Neural progenitor cell (in vitro differentiated cells): ENCODE measurements at regions not wholly inside any gene's neighbourhood (a gene's known extent, or its start where the extent isn't known, plus 50 kb on each side); places are given as distances from the start of the nearest gene placed in this dataset.

ENCODE experiments used
- DNase-seq: peaks from one replicate; pipeline ENCODE4 v3.0.0-alpha.2; 2016; ENCODE audit warnings: low spot score
- H2AFZ ChIP-seq: fragments of 200-600 bp; sonication (generic); replicated peaks from 2 replicates; pipeline ENCODE4 v1.6.1; 2016; ENCODE audit warnings: antibody characterized with exemption
- H3F3A ChIP-seq: fragments of 200-600 bp; sonication (generic); 2 replicates; pipeline ENCODE4 v1.6.1; 2016; ENCODE audit warnings: antibody characterized with exemption, low read depth
- H3K27ac ChIP-seq: fragments of 200-600 bp; sonication (generic); 2 replicates; pipeline ENCODE4 v1.5.1; 2016; ENCODE audit warnings: mild to moderate bottlenecking
- H3K27me3 ChIP-seq: fragments of 200-600 bp; sonication (generic); 2 replicates; pipeline ENCODE4 v1.6.1; 2016; ENCODE audit warnings: mild to moderate bottlenecking, moderate library complexity
- H3K36me3 ChIP-seq: fragments of 200-600 bp; sonication (generic); 2 replicates; pipeline ENCODE4 v1.5.1; 2016
- H3K4me1 ChIP-seq: fragments of 200-600 bp; sonication (generic); 2 replicates; pipeline ENCODE4 v1.6.1; 2016; ENCODE audit warnings: mixed run types
- H3K4me2 ChIP-seq: fragments of 200-600 bp; sonication (generic); 2 replicates; pipeline ENCODE4 v1.6.1; 2016
- H3K4me3 ChIP-seq: fragments of 200-600 bp; sonication (generic); 2 replicates; pipeline ENCODE4 v1.5.1; 2016
- H3K79me2 ChIP-seq: fragments of 200-600 bp; sonication (generic); 2 replicates; pipeline ENCODE4 v1.6.1; 2016; ENCODE audit warnings: low read depth
- H3K9ac ChIP-seq: fragments of 200-600 bp; sonication (generic); 2 replicates; pipeline ENCODE4 v1.6.1; 2016
- H3K9me3 ChIP-seq: fragments of 200-600 bp; sonication (generic); 2 replicates; pipeline ENCODE4 v1.5.1; 2016; ENCODE audit warnings: low read depth
- H4K20me1 ChIP-seq: fragments of 200-600 bp; sonication (generic); 2 replicates; pipeline ENCODE4 v1.6.1; 2016; ENCODE audit warnings: low read depth
- H3K27ac Mint-ChIP-seq: 3 replicates; pipeline ENCODE4 v1.8.0; 2021; ENCODE audit warnings: mixed read lengths
- H3K27me3 Mint-ChIP-seq: 2 replicates; pipeline ENCODE4 v1.8.0; 2022; ENCODE audit warnings: low read depth, mild to moderate bottlenecking, inconsistent platforms, moderate library complexity, mixed read lengths; ENCODE audit not compliant: insufficient read depth
- H3K36me3 Mint-ChIP-seq: 3 replicates; pipeline ENCODE4 v1.8.0; 2021; ENCODE audit warnings: mixed read lengths
- H3K4me1 Mint-ChIP-seq: 3 replicates; pipeline ENCODE4 v1.8.0; 2021; ENCODE audit warnings: mixed read lengths
- H3K4me3 Mint-ChIP-seq: 3 replicates; pipeline ENCODE4 v1.8.0; 2021; ENCODE audit warnings: mild to moderate bottlenecking, moderate library complexity, mixed read lengths
- H3K9me3 Mint-ChIP-seq: 3 replicates; pipeline ENCODE4 v1.8.0; 2020; ENCODE audit warnings: mixed read lengths
- CTCF ChIP-seq: fragments of 200-600 bp; sonication (generic); IDR thresholded peaks from 2 replicates; pipeline ENCODE4 v1.5.1; 2017; ENCODE audit warnings: antibody characterized with exemption, mild to moderate bottlenecking
- EZH2 ChIP-seq: fragments of 200-600 bp; sonication (generic); IDR thresholded peaks from 2 replicates; pipeline ENCODE4 v1.6.1; 2017; ENCODE audit warnings: antibody characterized with exemption, mild to moderate bottlenecking, moderate library complexity
- EZH2phosphoT487 ChIP-seq: fragments of 200-600 bp; sonication (generic); IDR thresholded peaks from 2 replicates; pipeline ENCODE4 v1.6.1; 2017; ENCODE audit warnings: antibody characterized with exemption

GRCh38 chrX:17987783-17988182 is 126.7 kb upstream of the RAI2 start:
- Mint-ChIP-seq H3K9me3 (peaks cover 7% of the 10 kb centered on the region), H3K36me3 (no peaks in the 10 kb centered on the region), H3K4me1 (peaks cover 4% of the 10 kb centered on the region), H3K27me3 (peaks cover 4% of the 10 kb centered on the region), H3K27ac (no peak overlapping the region), H3K4me3 (no peak overlapping the region)
- Histone ChIP-seq H3K27me3 (no peaks in the 10 kb centered on the region), H3K27ac (no peak overlapping the region), H3K9ac (no peak overlapping the region), H3K36me3 (no peaks in the 10 kb centered on the region), H3K4me2 (no peak overlapping the region), H3K4me3 (no peak overlapping the region), H2AFZ (no peak overlapping the region), H3F3A (no peaks in the 10 kb centered on the region), H3K79me2 (no peaks in the 10 kb centered on the region), H4K20me1 (no peaks in the 10 kb centered on the region), H3K9me3 (no peaks in the 10 kb centered on the region), H3K4me1 (no peaks in the 10 kb centered on the region)
- no peak for DNase-seq
- TF ChIP-seq EZH2 (no peak), EZH2phosphoT487 (no peak), CTCF (no peak)

- H3K27me3 Mint-ChIP-seq = peaks cover 4% of the 10 kb centered on the region
- H3K4me3 Mint-ChIP-seq = no peak overlapping the region
- Histone ChIP-seq H3K27ac (no peak overlapping the region), H3K4me2 (no peak overlapping the region), H3F3A (no peaks in the 10 kb centered on the region), H3K9me3 (no peaks in the 10 kb centered on the region), H3K4me3 (no peak overlapping the region), H3K36me3 (no peaks in the 10 kb centered on the region), H3K27me3 (no peaks in the 10 kb centered on the region), H4K20me1 (no peaks in the 10 kb centered on the region), H3K9ac (no peak overlapping the region), H2AFZ (no peak overlapping the region), H3K79me2 (no peaks in the 10 kb centered on the region), H3K4me1 (no peaks in the 10 kb centered on the region)
- no peak for DNase-seq
- peaks cover 4% of the 10 kb centered on the region for H3K4me1 Mint-ChIP-seq
- no peak for TF ChIP-seq EZH2
- no peak for TF ChIP-seq CTCF
- TF ChIP-seq EZH2phosphoT487 = no peak
- peaks cover 7% of the 10 kb centered on the region for H3K9me3 Mint-ChIP-seq
- no peaks in the 10 kb centered on the region for H3K36me3 Mint-ChIP-seq
- H3K27ac Mint-ChIP-seq = no peak overlapping the region
Measured at GRCh38 chrX:17986977-17987376, 125.9 kb upstream of the RAI2 start.

- peaks cover 7% of the 10 kb centered on the region for H3K9me3 Mint-ChIP-seq
- no peak overlapping the region for H3K4me2 ChIP-seq
- TF ChIP-seq EZH2phosphoT487 (no peak), EZH2 (no peak), CTCF (no peak)
Measured at GRCh38 chrX:17986440-17986839, 125.3 kb upstream of the RAI2 start.

GRCh38 chrX:17984415-17984814 is 123.3 kb upstream of the RAI2 start:
- no peak overlapping the region for H2AFZ ChIP-seq
- DNase-seq = peak; percentile 34
- no peak overlapping the region for H3K4me2 ChIP-seq
- H3F3A ChIP-seq = no peaks in the 10 kb centered on the region
- H4K20me1 ChIP-seq = no peaks in the 10 kb centered on the region
- no peak overlapping the region for H3K9ac ChIP-seq
- peaks cover 4% of the 10 kb centered on the region for H3K4me1 Mint-ChIP-seq
- no peaks in the 10 kb centered on the region for H3K79me2 ChIP-seq
- peaks cover 7% of the 10 kb centered on the region for H3K9me3 Mint-ChIP-seq
- no peaks in the 10 kb centered on the region for H3K36me3 Mint-ChIP-seq
- H3K4me3 ChIP-seq = no peak overlapping the region
- H3K9me3 ChIP-seq = no peaks in the 10 kb centered on the region
- H3K27me3 Mint-ChIP-seq = peaks cover 4% of the 10 kb centered on the region
- no peaks in the 10 kb centered on the region for H3K36me3 ChIP-seq
- H3K27ac Mint-ChIP-seq = no peak overlapping the region
- H3K4me1 ChIP-seq = no peaks in the 10 kb centered on the region
- H3K27me3 ChIP-seq = no peaks in the 10 kb centered on the region
- no peak overlapping the region for H3K27ac ChIP-seq
- TF ChIP-seq EZH2phosphoT487 (no peak), CTCF (no peak), EZH2 (no peak)
- no peak overlapping the region for H3K4me3 Mint-ChIP-seq

More at GRCh38 chrX:17986440-17986839, 125.3 kb upstream of the RAI2 start:
- Mint-ChIP-seq H3K36me3 (no peaks in the 10 kb centered on the region), H3K4me1 (peaks cover 4% of the 10 kb centered on the region), H3K27ac (no peak overlapping the region), H3K4me3 (no peak overlapping the region), H3K27me3 (peaks cover 4% of the 10 kb centered on the region)
- Histone ChIP-seq H3K79me2 (no peaks in the 10 kb centered on the region), H3F3A (no peaks in the 10 kb centered on the region), H3K36me3 (no peaks in the 10 kb centered on the region), H3K9me3 (no peaks in the 10 kb centered on the region), H2AFZ (no peak overlapping the region), H3K4me3 (no peak overlapping the region), H3K27me3 (no peaks in the 10 kb centered on the region), H3K27ac (no peak overlapping the region), H3K9ac (no peak overlapping the region), H4K20me1 (no peaks in the 10 kb centered on the region), H3K4me1 (no peaks in the 10 kb centered on the region)
- no peak for DNase-seq
